Activated CD8-positive, alpha-beta T cell treated with anti-CD3 and anti-CD28 coated beads, Interleukin-2, amount 10 ng/mL, durations not matched to agents 7 days and 5 days (primary cell): ENCODE measurements at regions not wholly inside any gene's neighbourhood (a gene's known extent, or its start where the extent isn't known, plus 50 kb on each side); places are given as distances from the start of the nearest gene placed in this dataset.

Source experiments
- ATAC-seq: fragments of 150-1000 bp; cut with Tn5 transposase; one replicate; pipeline ENCODE4 v1.10.0; 2021; ENCODE audit warnings: moderate library complexity
- CTCF ChIA-PET: fragments of 350-600 bp; sonication (Branson Sonifier 250); formaldehyde crosslinking; loops from one replicate; lab custom pipeline; 2021; ENCODE audit warnings: antibody characterized with exemption; lab: Charles Lee
- POLR2A ChIA-PET: fragments of 350-600 bp; sonication (Branson Sonifier 250); formaldehyde crosslinking; loops from one replicate; lab custom pipeline; 2021; ENCODE audit warnings: antibody characterized with exemption; lab: Charles Lee
- DNase-seq: peaks from one replicate; pipeline ENCODE4 v3.0.0-alpha.2; 2020
- H3K27ac Mint-ChIP-seq: one replicate; pipeline ENCODE4 v1.8.0; 2021; ENCODE audit warnings: mild to moderate bottlenecking, mixed read lengths
- H3K27me3 Mint-ChIP-seq: one replicate; pipeline ENCODE4 v1.8.0; 2021; ENCODE audit warnings: low read depth, mixed read lengths
- H3K36me3 Mint-ChIP-seq: one replicate; pipeline ENCODE4 v1.8.0; 2021; ENCODE audit warnings: low read depth, mixed read lengths
- H3K4me1 Mint-ChIP-seq: one replicate; pipeline ENCODE4 v1.8.0; 2021; ENCODE audit warnings: low read depth, mixed read lengths
- H3K4me3 Mint-ChIP-seq: one replicate; pipeline ENCODE4 v1.8.0; 2021; ENCODE audit warnings: mild to moderate bottlenecking, mixed read lengths
- H3K9me3 Mint-ChIP-seq: one replicate; pipeline ENCODE4 v1.8.0; 2022; ENCODE audit warnings: mixed read lengths; ENCODE audit not compliant: insufficient read depth

GRCh38 chr1:37169743-37170275, 135.5 kb upstream of the GRIK3 start:
- H3K9me3 Mint-ChIP-seq = no peaks in the 10 kb centered on the region
- H3K4me1 Mint-ChIP-seq = no peaks in the 10 kb centered on the region
- ATAC-seq = no peak
- no peaks in the 10 kb centered on the region for H3K36me3 Mint-ChIP-seq
- no peaks in the 10 kb centered on the region for H3K27me3 Mint-ChIP-seq
- DNase-seq = no peak
- no peak overlapping the region for H3K27ac Mint-ChIP-seq
- ChIA-PET POLR2A (no interaction called here), CTCF (no interaction called here)
- H3K4me3 Mint-ChIP-seq = no peak overlapping the region

DNA sequence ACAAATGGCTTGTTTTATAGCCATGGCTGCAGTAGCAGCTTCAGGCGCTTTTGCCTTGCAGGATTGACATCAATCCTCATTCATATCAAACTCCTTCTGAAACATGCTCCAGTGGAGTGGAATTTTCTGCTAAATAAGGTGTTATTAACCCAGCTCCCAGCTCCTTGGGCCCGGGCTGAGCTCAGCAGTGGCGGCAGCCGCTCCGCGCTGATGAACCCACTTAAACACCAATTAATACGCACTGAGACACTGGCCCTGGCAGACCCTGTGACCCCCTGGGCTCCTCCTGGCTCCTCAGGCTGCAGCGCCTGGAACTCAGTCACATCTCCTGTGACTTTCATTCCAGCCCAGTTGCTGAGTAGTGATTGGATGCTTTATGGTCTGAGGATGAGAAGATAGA, 137.4 kb upstream of the GRIK3 start:
- no peaks in the 10 kb centered on the region for H3K27me3 Mint-ChIP-seq
- H3K4me1 Mint-ChIP-seq = no peaks in the 10 kb centered on the region
- no peak overlapping the region for H3K4me3 Mint-ChIP-seq
- ATAC-seq (no peak), DNase-seq (no peak)
- ChIA-PET CTCF (no interaction called here), POLR2A (no interaction called here)
- no peak overlapping the region for H3K27ac Mint-ChIP-seq
- no peaks in the 10 kb centered on the region for H3K9me3 Mint-ChIP-seq
- no peaks in the 10 kb centered on the region for H3K36me3 Mint-ChIP-seq

DNA sequence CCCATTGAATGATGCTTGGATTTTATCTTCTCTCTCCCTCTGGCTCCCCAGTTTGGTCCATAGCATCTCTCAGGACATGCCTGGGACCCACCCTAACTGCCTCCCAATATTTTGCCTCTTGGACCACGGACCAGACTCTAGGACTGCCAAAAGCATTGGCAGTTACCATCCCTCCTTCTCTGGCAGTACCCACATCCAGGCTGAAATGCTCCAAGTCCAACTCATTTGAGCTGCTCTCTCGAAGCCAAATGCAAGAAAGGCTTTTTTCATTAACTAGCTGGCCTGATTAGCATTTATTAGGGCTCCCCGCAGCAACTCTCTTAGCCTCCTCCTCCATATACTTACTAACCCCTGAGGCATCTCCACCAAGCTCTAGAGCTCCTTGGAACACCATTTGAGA, 140.0 kb upstream of the GRIK3 start:
- Mint-ChIP-seq H3K4me3 (no peak overlapping the region), H3K36me3 (no peaks in the 10 kb centered on the region), H3K9me3 (no peaks in the 10 kb centered on the region), H3K27me3 (no peaks in the 10 kb centered on the region), H3K27ac (no peak overlapping the region), H3K4me1 (no peaks in the 10 kb centered on the region)
- no peak for DNase-seq
- no peak for ATAC-seq
- CTCF ChIA-PET = no interaction called here
- POLR2A ChIA-PET = no interaction called here

GRCh38 chr1:37174876-37175275, 140.6 kb upstream of the GRIK3 start:
- no peak overlapping the region for H3K4me3 Mint-ChIP-seq
- ChIA-PET CTCF (no interaction called here), POLR2A (no interaction called here)
- H3K9me3 Mint-ChIP-seq = no peaks in the 10 kb centered on the region
- no peak for ATAC-seq
- H3K27me3 Mint-ChIP-seq = no peaks in the 10 kb centered on the region
- H3K27ac Mint-ChIP-seq = no peak overlapping the region
- no peaks in the 10 kb centered on the region for H3K36me3 Mint-ChIP-seq
- DNase-seq = no peak
- no peaks in the 10 kb centered on the region for H3K4me1 Mint-ChIP-seq

GRCh38 chr1:37175666-37176215, 141.4 kb upstream of the GRIK3 start:
- H3K4me3 Mint-ChIP-seq = no peak overlapping the region
- DNase-seq = no peak
- H3K4me1 Mint-ChIP-seq = no peaks in the 10 kb centered on the region
- CTCF ChIA-PET = no interaction called here
- ATAC-seq = no peak
- POLR2A ChIA-PET = no interaction called here
- no peak overlapping the region for H3K27ac Mint-ChIP-seq
- H3K36me3 Mint-ChIP-seq = no peaks in the 10 kb centered on the region
- no peaks in the 10 kb centered on the region for H3K27me3 Mint-ChIP-seq
- no peaks in the 10 kb centered on the region for H3K9me3 Mint-ChIP-seq

DNA sequence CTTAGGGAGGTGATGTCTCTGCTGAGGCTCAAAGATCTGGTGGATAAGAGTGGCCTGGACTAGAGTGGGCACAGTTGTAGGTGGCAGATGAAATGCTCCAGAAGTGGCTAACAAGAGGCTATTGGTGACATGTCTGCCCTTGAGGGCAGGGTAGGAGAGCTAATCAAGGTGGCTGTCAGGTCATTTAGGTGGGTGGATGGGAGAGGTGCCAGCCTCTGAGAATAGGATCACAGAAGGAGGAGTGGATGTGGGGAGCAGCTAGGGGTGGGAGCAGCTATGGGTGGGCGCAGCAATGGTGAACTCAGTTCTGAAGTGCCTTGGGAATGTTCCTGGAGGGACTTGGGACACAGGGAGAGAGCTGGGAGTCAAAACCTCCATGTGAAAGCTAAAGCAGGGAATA, 142.0 kb upstream of the GRIK3 start:
- no peak overlapping the region for H3K4me3 Mint-ChIP-seq
- ChIA-PET POLR2A (no interaction called here), CTCF (no interaction called here)
- H3K36me3 Mint-ChIP-seq = no peaks in the 10 kb centered on the region
- ATAC-seq (no peak), DNase-seq (no peak)
- no peaks in the 10 kb centered on the region for H3K27me3 Mint-ChIP-seq
- H3K4me1 Mint-ChIP-seq = no peaks in the 10 kb centered on the region
- H3K9me3 Mint-ChIP-seq = no peaks in the 10 kb centered on the region
- H3K27ac Mint-ChIP-seq = no peak overlapping the region

DNA sequence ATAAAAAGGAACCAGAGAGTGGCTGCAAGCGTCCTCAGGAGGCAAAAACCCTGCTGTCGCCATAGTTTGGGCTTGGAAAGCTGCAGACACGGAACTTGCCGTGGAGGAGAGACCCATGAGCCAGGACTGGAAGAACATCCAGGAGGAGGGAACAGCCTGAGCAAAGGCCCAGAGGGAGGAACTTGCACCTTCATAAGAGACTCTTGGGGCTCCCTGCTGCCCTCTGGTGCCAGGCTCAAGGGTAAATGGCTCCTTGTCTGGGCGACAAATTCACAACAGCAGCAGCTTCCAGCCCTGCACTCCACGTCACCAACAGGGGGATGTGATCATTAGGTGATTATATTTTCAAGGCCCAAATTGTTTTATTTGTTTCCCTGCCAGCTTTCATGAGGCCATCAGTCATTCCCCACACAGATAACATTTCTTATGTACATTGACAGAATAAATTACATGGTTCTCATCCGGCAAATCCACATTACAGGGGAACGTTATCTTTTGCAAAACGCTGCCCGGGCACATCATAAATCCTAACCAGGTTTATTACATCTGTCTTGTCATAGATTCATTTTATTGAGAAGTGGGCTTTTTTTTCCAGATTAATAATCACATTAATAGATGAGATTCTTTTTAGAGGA, 143.0 kb upstream of the GRIK3 start:
- CTCF ChIA-PET = interaction anchor here (1.0 kb wide), 1 partner anchor 9 kb away, joined by 3 read pairs; no protein-coding TSS in a partner anchor
- Mint-ChIP-seq H3K9me3 (no peaks in the 10 kb centered on the region), H3K36me3 (no peaks in the 10 kb centered on the region), H3K27ac (no peak overlapping the region), H3K27me3 (peaks cover under 1% of the 10 kb centered on the region), H3K4me1 (no peaks in the 10 kb centered on the region), H3K4me3 (no peak overlapping the region)
- DNase-seq (peak; percentile 32), ATAC-seq (no peak)
- POLR2A ChIA-PET = no interaction called here

DNA sequence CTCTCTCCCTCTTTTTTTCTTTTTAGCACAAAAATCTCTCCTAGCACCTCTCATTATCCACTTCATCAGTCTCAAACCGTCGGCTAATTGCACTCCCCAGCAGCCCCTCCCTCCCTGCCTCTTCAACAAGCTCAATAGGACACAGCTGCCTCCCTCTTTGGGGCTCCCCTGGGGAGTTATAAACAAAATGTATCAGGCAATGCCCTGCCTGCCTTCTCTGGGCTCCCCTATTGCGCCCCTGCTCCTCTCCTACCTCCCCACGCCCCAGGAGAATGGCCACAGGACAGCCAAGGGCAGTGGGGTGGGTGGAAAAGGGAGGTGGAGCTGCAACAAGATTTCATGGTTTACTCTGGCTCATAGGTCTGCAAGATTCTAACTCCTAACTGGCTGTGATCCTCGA, 147.1 kb upstream of the GRIK3 start:
- H3K36me3 Mint-ChIP-seq = no peaks in the 10 kb centered on the region
- no peak overlapping the region for H3K27ac Mint-ChIP-seq
- ChIA-PET CTCF (no interaction called here), POLR2A (no interaction called here)
- no peak for DNase-seq
- H3K9me3 Mint-ChIP-seq = no peaks in the 10 kb centered on the region
- H3K4me3 Mint-ChIP-seq = no peak overlapping the region
- H3K27me3 Mint-ChIP-seq = peaks cover 7% of the 10 kb centered on the region
- no peak for ATAC-seq
- no peaks in the 10 kb centered on the region for H3K4me1 Mint-ChIP-seq

DNA sequence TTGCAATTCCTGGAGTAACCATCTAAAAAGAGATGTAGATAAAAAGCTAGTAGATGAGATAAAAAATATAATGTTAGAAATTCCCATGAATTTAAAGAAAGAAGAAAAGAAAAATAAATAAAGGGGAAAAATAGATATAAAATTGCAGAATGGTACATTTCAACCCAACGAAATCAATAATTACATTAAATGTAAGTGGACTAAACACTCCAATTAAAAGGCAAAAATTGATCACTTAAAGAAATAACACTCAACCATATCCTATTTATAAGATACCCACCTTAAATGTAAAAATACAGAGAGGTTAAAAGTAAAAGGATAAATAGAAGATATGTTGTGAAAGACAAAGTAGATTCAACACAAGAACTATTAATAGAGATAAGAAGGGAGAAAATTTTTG, 150.5 kb upstream of the GRIK3 start:
- CTCF ChIA-PET = no interaction called here

DNA sequence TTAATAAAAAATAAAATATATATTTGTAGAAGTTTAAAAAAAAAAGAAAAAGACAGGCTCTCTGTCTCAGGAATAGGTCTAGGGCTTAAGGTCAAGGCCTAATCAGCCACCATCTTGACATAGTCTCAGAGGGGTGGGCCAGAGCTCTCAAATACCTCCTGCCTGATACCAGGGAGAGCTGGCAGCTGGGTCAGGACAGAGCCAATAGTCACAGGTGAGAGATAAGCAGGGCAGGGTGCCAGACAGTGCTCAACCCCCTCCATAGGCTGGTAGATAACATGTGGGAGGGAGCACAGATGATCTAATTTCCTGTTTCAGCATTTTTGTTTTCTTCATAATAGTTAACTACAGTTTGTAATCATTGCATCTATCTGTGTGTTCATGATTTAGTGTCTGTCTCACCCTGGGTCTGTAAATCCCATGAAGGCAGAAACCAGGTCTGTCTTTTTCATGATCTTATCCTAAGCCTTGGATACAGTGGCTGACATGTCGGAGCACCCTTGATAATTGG, 152.0 kb upstream of the GRIK3 start:
- H3K9me3 Mint-ChIP-seq = no peaks in the 10 kb centered on the region
- H3K36me3 Mint-ChIP-seq = no peaks in the 10 kb centered on the region
- H3K4me3 Mint-ChIP-seq = no peak overlapping the region
- ChIA-PET CTCF (interaction anchor here (1.1 kb wide), 1 partner anchor 8 kb away, joined by 3 read pairs; no protein-coding TSS in a partner anchor), POLR2A (no interaction called here)
- no peaks in the 10 kb centered on the region for H3K4me1 Mint-ChIP-seq
- DNase-seq (no peak), ATAC-seq (no peak)
- H3K27ac Mint-ChIP-seq = no peak overlapping the region
- peaks cover 15% of the 10 kb centered on the region for H3K27me3 Mint-ChIP-seq

More for the DNA sequence above, 150.5 kb upstream of the GRIK3 start:
- no peak overlapping the region for H3K4me3 Mint-ChIP-seq
- ATAC-seq = no peak
- H3K36me3 Mint-ChIP-seq = no peaks in the 10 kb centered on the region
- no peak overlapping the region for H3K27ac Mint-ChIP-seq
- H3K27me3 Mint-ChIP-seq = peaks cover 10% of the 10 kb centered on the region
- POLR2A ChIA-PET = no interaction called here
- no peak for DNase-seq
- H3K4me1 Mint-ChIP-seq = no peaks in the 10 kb centered on the region
- H3K9me3 Mint-ChIP-seq = no peaks in the 10 kb centered on the region

- POLR2A ChIA-PET = no interaction called here
- H3K9me3 Mint-ChIP-seq = no peaks in the 10 kb centered on the region
- H3K27ac Mint-ChIP-seq = no peak overlapping the region
- no peaks in the 10 kb centered on the region for H3K4me1 Mint-ChIP-seq
- ATAC-seq (no peak), DNase-seq (no peak)
- H3K27me3 Mint-ChIP-seq = peaks cover 12% of the 10 kb centered on the region
- H3K4me3 Mint-ChIP-seq = no peak overlapping the region
- CTCF ChIA-PET = no interaction called here
- H3K36me3 Mint-ChIP-seq = no peaks in the 10 kb centered on the region
Observed at GRCh38 chr1:37189111-37189510, 154.8 kb upstream of the GRIK3 start.

DNA sequence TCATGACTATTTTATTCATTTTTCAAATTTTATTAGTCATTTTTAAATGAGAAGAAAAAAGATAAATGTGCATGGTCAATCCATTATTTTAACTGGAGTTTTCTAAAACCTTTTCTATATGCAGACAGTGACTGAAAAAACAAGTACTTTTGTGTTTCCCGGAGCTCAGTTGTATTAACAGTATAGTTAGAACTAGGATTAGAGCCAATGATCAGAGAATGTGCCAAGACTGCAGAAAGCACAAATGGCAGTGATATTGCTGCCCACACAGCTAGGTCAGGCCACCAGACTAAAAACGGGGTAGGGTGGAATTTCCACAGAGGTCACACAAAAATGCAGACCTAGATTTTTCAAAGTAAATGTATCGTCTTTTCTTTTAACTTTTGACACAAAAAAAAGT, 163.1 kb upstream of the GRIK3 start:
- Mint-ChIP-seq H3K4me1 (no peaks in the 10 kb centered on the region), H3K4me3 (no peak overlapping the region), H3K9me3 (no peaks in the 10 kb centered on the region), H3K27ac (no peak overlapping the region), H3K36me3 (no peaks in the 10 kb centered on the region), H3K27me3 (peaks cover 21% of the 10 kb centered on the region)
- POLR2A ChIA-PET = no interaction called here
- ATAC-seq = no peak
- DNase-seq = no peak
- CTCF ChIA-PET = no interaction called here
